Activated CD8-positive, alpha-beta T cell treated with anti-CD3 and anti-CD28 coated beads for 36 hours (primary cell): ENCODE measurements at regions not wholly inside any gene's neighbourhood (a gene's known extent, or its start where the extent isn't known, plus 50 kb on each side); places are given as distances from the start of the nearest gene placed in this dataset.
"Not testable (repeated sequence)": the region's sequence is repeated elsewhere in the genome, so short reads cannot be mapped to it uniquely, and the experiment has no call there.

Experiments used
- ATAC-seq: fragments of 200-7000 bp; cut with Tn5 transposase; one replicate; pipeline ENCODE4 v1.10.0; 2021; ENCODE audit warnings: mild to moderate bottlenecking, moderate library complexity
- CTCF ChIA-PET: fragments of 350-600 bp; sonication (Branson Sonifier 250); formaldehyde crosslinking; loops from one replicate; lab custom pipeline; 2021; ENCODE audit warnings: antibody characterized with exemption; lab: Charles Lee
- POLR2A ChIA-PET: fragments of 350-600 bp; sonication (Branson Sonifier 250); formaldehyde crosslinking; loops from one replicate; lab custom pipeline; 2021; ENCODE audit warnings: antibody characterized with exemption; lab: Charles Lee
- DNase-seq: peaks from one replicate; pipeline ENCODE4 v3.0.0-alpha.2; 2020
- H3K27ac Mint-ChIP-seq: one replicate; pipeline ENCODE4 v1.8.0; 2021; ENCODE audit warnings: mild to moderate bottlenecking, mixed read lengths
- H3K27me3 Mint-ChIP-seq: one replicate; pipeline ENCODE4 v1.8.0; 2021; ENCODE audit warnings: mixed read lengths
- H3K36me3 Mint-ChIP-seq: one replicate; pipeline ENCODE4 v1.8.0; 2021; ENCODE audit warnings: low read depth, mixed read lengths
- H3K4me1 Mint-ChIP-seq: one replicate; pipeline ENCODE4 v1.8.0; 2021; ENCODE audit warnings: low read depth, mixed read lengths
- H3K4me3 Mint-ChIP-seq: one replicate; pipeline ENCODE4 v1.8.0; 2021; ENCODE audit warnings: mild to moderate bottlenecking, moderate library complexity, mixed read lengths
- H3K9me3 Mint-ChIP-seq: one replicate; pipeline ENCODE4 v1.8.0; 2021; ENCODE audit warnings: mixed read lengths
- intact Hi-C: fragments of 100-400 bp; cut with micrococcal nuclease; formaldehyde crosslinking; loops from one replicate; pipeline ENCODE4 v1.10.0; 2022
- TF ChIP-seq, protein P1 (sequence below): fragments of 200-600 bp; IDR thresholded peaks from one replicate; pipeline ENCODE4 v1.8.0; 2022; ENCODE audit warnings: antibody characterized with exemption, mild to moderate bottlenecking

DNA sequence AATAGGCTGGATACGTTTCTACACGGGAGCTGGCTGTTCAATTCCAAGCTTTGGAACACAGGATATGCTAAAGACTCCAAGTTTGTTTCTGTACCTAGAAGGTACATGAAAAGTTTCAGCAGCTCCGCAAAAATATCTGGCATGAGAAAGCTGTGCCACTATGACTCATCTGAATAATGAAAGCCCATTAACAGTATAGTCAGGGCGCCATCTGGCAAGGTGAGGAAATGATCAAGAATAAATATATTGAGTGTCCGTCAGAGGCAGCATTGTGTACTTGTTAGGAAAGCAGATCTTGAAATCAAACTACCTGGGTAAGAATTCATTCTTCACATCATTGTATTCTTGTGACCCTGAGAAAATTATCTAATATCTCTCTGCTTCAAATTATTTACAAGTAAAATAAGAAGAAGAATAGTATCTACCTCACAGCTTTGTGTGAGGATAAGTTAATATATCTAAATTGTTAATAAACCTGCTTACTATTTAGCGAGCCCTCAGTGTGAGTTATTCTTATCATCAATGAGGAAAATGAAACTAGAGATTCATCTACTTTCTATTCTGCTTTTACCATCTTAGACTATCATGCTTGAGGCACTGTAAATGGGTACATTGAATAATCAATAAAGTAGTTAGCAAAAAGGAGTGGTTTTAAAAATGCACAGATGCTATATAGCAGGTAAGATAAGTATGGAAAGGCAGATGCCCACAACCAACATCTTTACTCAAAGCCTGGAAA lies 53.5 kb downstream of the FSCB start:
- Mint-ChIP-seq H3K36me3 (no peaks in the 10 kb centered on the region), H3K27me3 (no peaks in the 10 kb centered on the region), H3K4me1 (no peaks in the 10 kb centered on the region), H3K27ac (no peak overlapping the region), H3K9me3 (peaks cover 14% of the 10 kb centered on the region), H3K4me3 (no peak overlapping the region)
- ChIA-PET POLR2A (no interaction called here), CTCF (no interaction called here)
- TF ChIP-seq, protein P1, sequence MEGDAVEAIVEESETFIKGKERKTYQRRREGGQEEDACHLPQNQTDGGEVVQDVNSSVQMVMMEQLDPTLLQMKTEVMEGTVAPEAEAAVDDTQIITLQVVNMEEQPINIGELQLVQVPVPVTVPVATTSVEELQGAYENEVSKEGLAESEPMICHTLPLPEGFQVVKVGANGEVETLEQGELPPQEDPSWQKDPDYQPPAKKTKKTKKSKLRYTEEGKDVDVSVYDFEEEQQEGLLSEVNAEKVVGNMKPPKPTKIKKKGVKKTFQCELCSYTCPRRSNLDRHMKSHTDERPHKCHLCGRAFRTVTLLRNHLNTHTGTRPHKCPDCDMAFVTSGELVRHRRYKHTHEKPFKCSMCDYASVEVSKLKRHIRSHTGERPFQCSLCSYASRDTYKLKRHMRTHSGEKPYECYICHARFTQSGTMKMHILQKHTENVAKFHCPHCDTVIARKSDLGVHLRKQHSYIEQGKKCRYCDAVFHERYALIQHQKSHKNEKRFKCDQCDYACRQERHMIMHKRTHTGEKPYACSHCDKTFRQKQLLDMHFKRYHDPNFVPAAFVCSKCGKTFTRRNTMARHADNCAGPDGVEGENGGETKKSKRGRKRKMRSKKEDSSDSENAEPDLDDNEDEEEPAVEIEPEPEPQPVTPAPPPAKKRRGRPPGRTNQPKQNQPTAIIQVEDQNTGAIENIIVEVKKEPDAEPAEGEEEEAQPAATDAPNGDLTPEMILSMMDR: no peak
- intact Hi-C loops: no loop called here
- no peak for DNase-seq
- no peak for ATAC-seq

DNA sequence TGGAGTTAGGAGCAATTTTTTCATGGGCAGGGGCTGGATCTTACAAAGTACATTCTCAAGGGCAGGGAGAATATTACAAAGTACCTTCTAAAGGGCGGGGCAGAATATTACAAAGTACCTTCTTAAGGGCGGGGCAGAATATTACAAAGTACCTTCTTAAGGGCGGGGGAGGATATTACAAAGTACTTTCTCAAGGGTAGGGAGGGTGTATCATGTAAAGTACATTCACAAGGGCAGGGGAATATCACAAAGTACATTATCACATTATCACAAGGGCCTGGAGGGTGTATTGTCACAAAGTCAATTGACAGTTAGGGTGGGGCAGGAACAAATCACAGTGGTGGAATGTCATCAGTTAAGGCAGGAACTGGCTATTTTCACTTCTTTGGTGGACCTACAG lies 56.9 kb downstream of the FSCB start:
- H3K4me3 Mint-ChIP-seq, H3K4me1 Mint-ChIP-seq, H3K27ac Mint-ChIP-seq, ATAC-seq, DNase-seq, POLR2A ChIA-PET, CTCF ChIA-PET, intact Hi-C loops, H3K36me3 Mint-ChIP-seq, H3K27me3 Mint-ChIP-seq: not testable (repeated sequence)
- peaks cover 10% of the 10 kb centered on the region for H3K9me3 Mint-ChIP-seq

DNA sequence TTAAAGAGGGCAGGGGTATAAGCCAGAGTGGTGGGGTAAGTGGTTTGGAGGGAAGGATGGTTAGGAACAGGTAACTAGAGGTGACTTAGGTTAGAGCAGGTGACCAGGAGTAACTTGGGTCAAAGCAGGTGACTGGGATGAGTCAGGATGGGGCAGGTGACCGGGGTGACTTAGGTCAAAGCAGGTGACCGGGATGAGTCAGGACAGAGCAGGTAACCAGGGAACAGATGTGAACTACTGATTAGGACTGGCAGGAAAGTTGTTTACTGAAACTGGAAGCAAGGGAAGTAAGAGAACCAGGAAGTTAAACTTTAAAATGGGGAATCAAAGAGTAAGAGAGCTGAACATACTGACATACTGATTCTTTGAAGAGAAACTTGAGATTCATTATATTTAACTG lies 57.4 kb downstream of the FSCB start:
- intact Hi-C loops: no loop called here
- Mint-ChIP-seq H3K9me3 (peaks cover 8% of the 10 kb centered on the region), H3K4me1 (no peaks in the 10 kb centered on the region), H3K27ac (no peak overlapping the region), H3K4me3 (no peak overlapping the region), H3K36me3 (no peaks in the 10 kb centered on the region), H3K27me3 (no peaks in the 10 kb centered on the region)
- POLR2A ChIA-PET: no interaction called here
- DNase-seq (no peak), ATAC-seq (no peak)
- TF ChIP-seq, protein P1: no peak
- CTCF ChIA-PET: no interaction called here

DNA sequence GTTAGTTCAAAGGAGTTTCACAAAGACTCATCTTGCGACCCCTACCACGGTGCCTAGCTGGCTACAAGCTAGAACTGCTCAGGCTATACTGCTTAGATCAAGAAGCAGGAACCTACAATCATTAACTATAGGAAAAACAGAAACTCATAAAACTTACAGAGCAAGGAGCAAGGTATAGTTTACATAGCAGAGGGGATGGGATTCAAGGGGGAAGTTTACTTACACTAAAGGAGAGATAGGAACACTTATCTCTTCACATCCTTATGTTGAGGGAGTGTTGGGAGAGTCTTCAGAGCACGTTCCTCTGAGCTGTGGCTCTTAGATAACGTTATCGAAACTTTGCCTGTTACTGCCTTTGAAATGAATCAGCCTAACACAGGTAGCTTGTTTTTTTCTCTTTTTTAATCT lies 58.1 kb downstream of the FSCB start:
- no peak for DNase-seq
- Mint-ChIP-seq H3K4me1 (no peaks in the 10 kb centered on the region), H3K27ac (no peak overlapping the region), H3K4me3 (no peak overlapping the region), H3K36me3 (no peaks in the 10 kb centered on the region), H3K27me3 (no peaks in the 10 kb centered on the region), H3K9me3 (peaks cover 8% of the 10 kb centered on the region)
- intact Hi-C loops: no loop called here
- TF ChIP-seq, protein P1: no peak
- CTCF ChIA-PET: no interaction called here
- POLR2A ChIA-PET: no interaction called here
- ATAC-seq: no peak

DNA sequence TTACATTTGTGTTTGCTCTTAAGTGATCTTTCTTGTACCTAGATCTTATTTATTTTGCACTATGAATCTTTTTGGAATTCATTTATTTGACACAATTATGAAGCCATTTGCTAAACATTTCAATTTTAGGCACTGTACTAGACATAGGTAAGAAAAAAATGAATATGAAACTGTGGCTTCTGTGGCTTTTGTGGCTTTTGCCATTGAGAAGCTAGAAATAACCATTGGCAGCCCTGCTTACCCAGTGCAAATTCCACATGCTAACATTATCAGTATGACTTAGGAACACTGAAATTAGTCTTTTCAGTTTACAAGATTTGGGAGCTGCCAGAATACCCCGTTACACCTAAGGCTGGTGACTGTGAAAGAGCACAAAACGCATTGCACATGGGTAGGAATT lies 60.1 kb downstream of the FSCB start:
- ATAC-seq: no peak
- POLR2A ChIA-PET: no interaction called here
- TF ChIP-seq, protein P1: no peak
- Mint-ChIP-seq H3K27ac (no peak overlapping the region), H3K4me3 (no peak overlapping the region), H3K4me1 (no peaks in the 10 kb centered on the region), H3K9me3 (peaks cover 8% of the 10 kb centered on the region), H3K27me3 (no peaks in the 10 kb centered on the region), H3K36me3 (no peaks in the 10 kb centered on the region)
- intact Hi-C loops: no loop called here
- CTCF ChIA-PET: interaction anchor here (0.8 kb wide), 1 partner anchor 9 kb away, joined by 3 read pairs; no protein-coding TSS in a partner anchor
- no peak for DNase-seq
